Right hindlimb (tissue), 1 donor: ENCODE measurements at regions not wholly inside any gene's neighbourhood (a gene's known extent, or its start where the extent isn't known, plus 50 kb on each side); places are given as distances from the start of the nearest gene placed in this dataset.

Source experiments
- DNase-seq: peaks from one replicate; pipeline ENCODE4 v3.0.0-alpha.2; 2018

GRCh38 chrX:151796576-151796975 is 62.0 kb downstream of the CNGA2 start:
- DNase-seq, result no peak

- no peak for DNase-seq
Measured at GRCh38 chrX:151801980-151802379, 67.4 kb downstream of the CNGA2 start.

- no peak for DNase-seq
Measured at GRCh38 chrX:151806967-151807540, 72.5 kb downstream of the CNGA2 start.

GRCh38 chrX:151812661-151813060 is 78.1 kb downstream of the CNGA2 start:
- DNase-seq, result no peak

GRCh38 chrX:151814767-151815166 is 80.2 kb downstream of the CNGA2 start:
- DNase-seq, result no peak

GRCh38 chrX:151815398-151815797 is 80.9 kb downstream of the CNGA2 start:
- no peak for DNase-seq

- DNase-seq, result no peak
Measured at GRCh38 chrX:151816934-151817333, 82.4 kb downstream of the CNGA2 start.

GRCh38 chrX:151818828-151819227 is 84.3 kb downstream of the CNGA2 start:
- no peak for DNase-seq

- no peak for DNase-seq
Measured at GRCh38 chrX:151821226-151821625, 86.7 kb downstream of the CNGA2 start.

GRCh38 chrX:151825007-151825406 is 87.7 kb upstream of the MAGEA4 start:
- no peak for DNase-seq

- peak; percentile 35 for DNase-seq
Measured at GRCh38 chrX:151825925-151826485, 86.7 kb upstream of the MAGEA4 start.

GRCh38 chrX:151828439-151829080 is 84.1 kb upstream of the MAGEA4 start:
- DNase-seq, result no peak

GRCh38 chrX:151830911-151831310 is 81.8 kb upstream of the MAGEA4 start:
- no peak for DNase-seq

GRCh38 chrX:151852294-151852693 is 60.4 kb upstream of the MAGEA4 start:
- no peak for DNase-seq

- DNase-seq, result no peak
Measured at GRCh38 chrX:151854726-151855495, 57.8 kb upstream of the MAGEA4 start.

GRCh38 chrX:151859481-151859880 is 53.2 kb upstream of the MAGEA4 start:
- no peak for DNase-seq

GRCh38 chrX:151860827-151861226 is 51.9 kb upstream of the MAGEA4 start:
- no peak for DNase-seq
